Tibial nerve (tissue), 4 donors: ENCODE measurements at regions not wholly inside any gene's neighbourhood (a gene's known extent, or its start where the extent isn't known, plus 50 kb on each side); places are given as distances from the start of the nearest gene placed in this dataset.

Experiments used
- EP300 ChIP-seq, 2 donors: sonication (generic); formaldehyde crosslinking; IDR thresholded peaks; one replicate each; pipeline ENCODE4 v1.6.1; 2017; ENCODE audit warnings: antibody characterized with exemption in 2 of 2, mild to moderate bottlenecking in 1 of 2
- POLR2A ChIP-seq, 2 donors: fragments of 450-650 bp; IDR thresholded peaks; one replicate each; pipeline ENCODE4 v1.6.1; 2017; ENCODE audit warnings: antibody characterized with exemption in 2 of 2, mild to moderate bottlenecking in 2 of 2, moderate library complexity in 2 of 2
- TF ChIP-seq, protein P1 (sequence below), 5 experiments: fragments of 200-600 bp in 3 of 5; fragments of 450-650 bp in 2 of 5; sonication (generic) in 3 of 5; IDR thresholded peaks; one replicate each; pipeline ENCODE4 v1.5.1; 2016 to 2019; ENCODE audit warnings: antibody characterized with exemption in 5 of 5, mild to moderate bottlenecking in 3 of 5, moderate library complexity in 2 of 5

DNA sequence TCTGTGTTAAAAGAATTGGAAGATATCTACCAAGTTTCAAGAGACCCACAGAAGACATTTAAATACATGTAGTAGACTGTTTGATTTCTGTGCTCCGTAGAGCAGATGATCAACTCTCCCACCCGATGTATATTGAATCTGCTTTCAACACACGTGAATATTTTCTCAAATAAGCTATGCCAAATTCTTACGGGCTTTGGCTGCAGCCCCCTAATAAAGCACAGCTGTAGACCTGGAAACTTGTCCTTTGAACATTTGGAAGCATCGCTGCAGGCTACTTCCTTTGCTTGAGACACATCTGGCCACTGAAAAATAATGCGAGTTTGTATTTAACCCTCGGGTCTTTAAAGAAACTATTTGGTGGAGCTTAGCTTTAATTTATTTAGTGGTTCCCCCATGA lies 98.3 kb upstream of the SELENOK start:
- TF ChIP-seq POLR2A (IDR thresholded peaks at IDR 0.05) (no peak), EP300 (IDR thresholded peaks at IDR 0.05) (no peak)
- TF ChIP-seq, protein P1, sequence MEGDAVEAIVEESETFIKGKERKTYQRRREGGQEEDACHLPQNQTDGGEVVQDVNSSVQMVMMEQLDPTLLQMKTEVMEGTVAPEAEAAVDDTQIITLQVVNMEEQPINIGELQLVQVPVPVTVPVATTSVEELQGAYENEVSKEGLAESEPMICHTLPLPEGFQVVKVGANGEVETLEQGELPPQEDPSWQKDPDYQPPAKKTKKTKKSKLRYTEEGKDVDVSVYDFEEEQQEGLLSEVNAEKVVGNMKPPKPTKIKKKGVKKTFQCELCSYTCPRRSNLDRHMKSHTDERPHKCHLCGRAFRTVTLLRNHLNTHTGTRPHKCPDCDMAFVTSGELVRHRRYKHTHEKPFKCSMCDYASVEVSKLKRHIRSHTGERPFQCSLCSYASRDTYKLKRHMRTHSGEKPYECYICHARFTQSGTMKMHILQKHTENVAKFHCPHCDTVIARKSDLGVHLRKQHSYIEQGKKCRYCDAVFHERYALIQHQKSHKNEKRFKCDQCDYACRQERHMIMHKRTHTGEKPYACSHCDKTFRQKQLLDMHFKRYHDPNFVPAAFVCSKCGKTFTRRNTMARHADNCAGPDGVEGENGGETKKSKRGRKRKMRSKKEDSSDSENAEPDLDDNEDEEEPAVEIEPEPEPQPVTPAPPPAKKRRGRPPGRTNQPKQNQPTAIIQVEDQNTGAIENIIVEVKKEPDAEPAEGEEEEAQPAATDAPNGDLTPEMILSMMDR (IDR thresholded peaks at IDR 0.05), result no peak
